ENCODE measurements at regions not wholly inside any gene's neighbourhood (a gene's known extent, or its start where the extent isn't known, plus 50 kb on each side); places are given as distances from the start of the nearest gene placed in this dataset.

- TF ChIP-seq SIX5 (IDR thresholded peaks at IDR 0.05; ENCODE audit: low read depth, low read length, severe bottlenecking) (no peak), NFYB (IDR thresholded peaks at IDR 0.05; ENCODE audit: insufficient read depth, low read depth, low read length) (no peak), GABPA (IDR thresholded peaks at IDR 0.05; ENCODE audit: low read depth) (peak; percentile 54; the same call in 1 of the 2 replicates), NFIC (IDR thresholded peaks at IDR 0.05; ENCODE audit: low read depth, low read length) (peak; percentile 98), ZNF384 (IDR thresholded peaks at IDR 0.05; ENCODE audit: borderline replicate concordance, low read depth, low read length) (peak; percentile 30; the same call in 1 of the 2 replicates), NR2F1 (conservative IDR thresholded peaks at IDR 0.05) (no peak), EGR1 (IDR thresholded peaks at IDR 0.05; ENCODE audit: borderline replicate concordance in 1 of 2, low read depth in 2 of 2, low read length in 2 of 2) (peak in 1 of 2 experiments; percentile 47; a peak in 1 of 3 replicates), HDGF (IDR thresholded peaks at IDR 0.05) (0 out of 2 replicates have a peak, but pooled peaks have one; percentile 43), CHD2 (IDR thresholded peaks at IDR 0.05; ENCODE audit: borderline replicate concordance, low read depth, low read length) (peak; percentile 67; the same call in 1 of the 2 replicates), EED (IDR thresholded peaks at IDR 0.05; ENCODE audit: low read depth) (peak; percentile 95), STAT3 (IDR thresholded peaks at IDR 0.05; ENCODE audit: low read depth, low read length) (0 out of 2 replicates have a peak, but pooled peaks have one; percentile 50)
Observed at GRCh38 chr3:103218146-103218545, 783.3 kb downstream of the ZPLD1 start (continued).

- WGBS (ENCODE audit: insufficient coverage, insufficient replicate concordance, low lambda C conversion rate, missing lambda C conversion rate): 5% methylated on average over 1 of the region's 1 CpG
- Histone ChIP-seq H3K4me3 (no peak overlapping the region), H3K36me3 (ENCODE audit: control insufficient read depth in 2 of 2, insufficient read depth in 2 of 2, low read length in 1 of 2) (no peaks in the 10 kb centered on the region), H3K27ac (ENCODE audit: control insufficient read depth, insufficient read depth) (no peak overlapping the region), H4K20me1 (ENCODE audit: control insufficient read depth, insufficient read depth) (no peaks in the 10 kb centered on the region), H3K79me2 (ENCODE audit: control insufficient read depth, insufficient read depth, low read length) (no peaks in the 10 kb centered on the region), H3K4me1 (ENCODE audit: control insufficient read depth, insufficient read depth, low read length) (peaks cover 3% of the 10 kb centered on the region; the same call in 1 of the 2 replicates), H2AFZ (ENCODE audit: control insufficient read depth, low read depth, low read length) (no peak overlapping the region), H3K9ac (ENCODE audit: control insufficient read depth, insufficient read depth, low read length) (no peak overlapping the region), H3K4me2 (ENCODE audit: control insufficient read depth, insufficient read depth) (peak overlapping the region; percentile 11; the same call in 1 of the 2 replicates), H3K27me3 (replicated peaks in 1 of 2; ENCODE audit: control insufficient read depth in 2 of 2, insufficient read depth in 2 of 2, low read length in 1 of 2) (no peaks in the 10 kb centered on the region), H3K9me3 (replicated peaks; ENCODE audit: control insufficient read depth, insufficient read depth, low read length) (no peaks in the 10 kb centered on the region)
- no peak for TF ChIP-seq EGR1 (IDR thresholded peaks at IDR 0.05; ENCODE audit: borderline replicate concordance in 1 of 2, low read depth in 2 of 2, low read length in 2 of 2)
- TF ChIP-seq, protein P1, sequence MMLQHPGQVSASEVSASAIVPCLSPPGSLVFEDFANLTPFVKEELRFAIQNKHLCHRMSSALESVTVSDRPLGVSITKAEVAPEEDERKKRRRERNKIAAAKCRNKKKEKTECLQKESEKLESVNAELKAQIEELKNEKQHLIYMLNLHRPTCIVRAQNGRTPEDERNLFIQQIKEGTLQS (IDR thresholded peaks at IDR 0.05; ENCODE audit: borderline replicate concordance, extremely low read depth, low read depth, low read length): no peak
- TF ChIP-seq SRF (IDR thresholded peaks at IDR 0.05; ENCODE audit: low read depth in 2 of 2, low read length in 2 of 2): peak in 1 of 2 experiments; percentile 75; a peak in 1 of 4 replicates
- no peak for TF ChIP-seq ZZZ3 (IDR thresholded peaks at IDR 0.05; ENCODE audit: control insufficient read depth, insufficient read length, low read depth)
- TF ChIP-seq NR2C2 (IDR thresholded peaks at IDR 0.05; ENCODE audit: borderline replicate concordance, control insufficient read depth, insufficient read length, low read depth): no peak
- TF ChIP-seq ZNF384 (IDR thresholded peaks at IDR 0.05; ENCODE audit: borderline replicate concordance, low read depth, low read length): no peak
- no peak for TF ChIP-seq HDAC6 (IDR thresholded peaks at IDR 0.05; ENCODE audit: unreplicated experiment)
- TF ChIP-seq BHLHE40 (IDR thresholded peaks at IDR 0.05; ENCODE audit: borderline replicate concordance in 1 of 2, low read depth in 2 of 2, low read length in 1 of 2): no peak
- no peak for TF ChIP-seq CREM (IDR thresholded peaks at IDR 0.05; ENCODE audit: low read depth)
- ChIA-PET POLR2A (interaction anchor here (0.6 kb wide), 1 partner anchor 12 kb away, joined by 3 read pairs; no protein-coding TSS in a partner anchor), SMC1A (ENCODE audit: uncharacterized antibody, unreplicated experiment) (interaction anchor here (0.7 to 1.2 kb wide), 2 partner anchors 48 to 1907 kb away, joined by 3 to 6 read pairs; no protein-coding TSS in a partner anchor), RAD21 (ENCODE audit: unreplicated experiment) (interaction anchor here (0.7 to 1.3 kb wide), 2 partner anchors 45 to 58 kb away, joined by 4 read pairs; no protein-coding TSS in a partner anchor), CTCF (no interaction called here)
- intact Hi-C loops (cut with micrococcal nuclease; ENCODE audit: unreplicated experiment): loop anchor here (5.0 kb wide), 3 partner anchors 46 to 131 kb away; no protein-coding TSS in a partner anchor
- DNase-seq (ENCODE audit: low read depth, low spot score) (no peak), FAIRE-seq (no peak), ATAC-seq (peak; percentile 56)
- in situ Hi-C loops (cut with MboI): no loop called here
- BruUV-seq (replicated peaks): no TSS peak
Observed at GRCh38 chr3:103218793-103219192, 784.0 kb downstream of the ZPLD1 start.
